ENCODE measurements at regions not wholly inside any gene's neighbourhood (a gene's known extent, or its start where the extent isn't known, plus 50 kb on each side); places are given as distances from the start of the nearest gene placed in this dataset.

GRCh38 chr5:3127423-3127911, 376.0 kb upstream of the IRX2 start:
- ChIA-PET CTCF (no interaction called here), POLR2A (no interaction called here)
- DNase-seq (ENCODE audit: low read depth, low spot score), result no peak
- Histone ChIP-seq H3K27me3 (ENCODE audit: control insufficient read depth, insufficient read depth, low read length) (no peaks in the 10 kb centered on the region), H3K4me3 (ENCODE audit: low read depth, low read length) (no peak overlapping the region), H3K9me3 (ENCODE audit: control insufficient read depth, insufficient read depth, low read length) (peaks cover 45% of the 10 kb centered on the region), H3K27ac (ENCODE audit: low read depth, low read length) (no peak overlapping the region)
- TF ChIP-seq, protein P1, sequence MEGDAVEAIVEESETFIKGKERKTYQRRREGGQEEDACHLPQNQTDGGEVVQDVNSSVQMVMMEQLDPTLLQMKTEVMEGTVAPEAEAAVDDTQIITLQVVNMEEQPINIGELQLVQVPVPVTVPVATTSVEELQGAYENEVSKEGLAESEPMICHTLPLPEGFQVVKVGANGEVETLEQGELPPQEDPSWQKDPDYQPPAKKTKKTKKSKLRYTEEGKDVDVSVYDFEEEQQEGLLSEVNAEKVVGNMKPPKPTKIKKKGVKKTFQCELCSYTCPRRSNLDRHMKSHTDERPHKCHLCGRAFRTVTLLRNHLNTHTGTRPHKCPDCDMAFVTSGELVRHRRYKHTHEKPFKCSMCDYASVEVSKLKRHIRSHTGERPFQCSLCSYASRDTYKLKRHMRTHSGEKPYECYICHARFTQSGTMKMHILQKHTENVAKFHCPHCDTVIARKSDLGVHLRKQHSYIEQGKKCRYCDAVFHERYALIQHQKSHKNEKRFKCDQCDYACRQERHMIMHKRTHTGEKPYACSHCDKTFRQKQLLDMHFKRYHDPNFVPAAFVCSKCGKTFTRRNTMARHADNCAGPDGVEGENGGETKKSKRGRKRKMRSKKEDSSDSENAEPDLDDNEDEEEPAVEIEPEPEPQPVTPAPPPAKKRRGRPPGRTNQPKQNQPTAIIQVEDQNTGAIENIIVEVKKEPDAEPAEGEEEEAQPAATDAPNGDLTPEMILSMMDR (IDR thresholded peaks at IDR 0.05; ENCODE audit: low read depth, low read length), result no peak

DNA sequence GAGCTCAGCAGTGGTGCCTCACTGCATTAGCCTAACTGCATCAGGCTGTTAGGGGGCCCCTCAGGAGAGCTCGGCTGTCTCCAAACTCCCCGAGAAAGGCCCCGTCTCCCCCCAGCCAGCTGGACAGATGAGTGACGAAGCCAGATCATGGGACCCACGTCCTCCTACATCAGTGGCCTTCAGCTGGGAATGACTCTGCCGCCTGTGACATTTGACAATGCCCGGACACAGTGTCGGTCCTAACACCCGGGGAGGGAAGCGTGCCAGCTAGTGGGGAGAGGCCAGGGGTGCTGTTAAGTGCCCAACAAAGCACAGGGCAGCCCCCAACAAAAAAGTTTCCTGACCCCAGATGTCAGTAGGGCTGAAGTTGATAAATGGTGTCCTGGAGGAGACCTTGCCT, 375.2 kb upstream of the IRX2 start:
- no peak overlapping the region for H3K4me3 ChIP-seq (ENCODE audit: low read depth, low read length)
- H3K27ac ChIP-seq (ENCODE audit: low read depth, low read length), result no peak overlapping the region
- no peak for DNase-seq (ENCODE audit: low read depth, low spot score)
- TF ChIP-seq, protein P1 (IDR thresholded peaks at IDR 0.05; ENCODE audit: low read depth, low read length), result no peak
- POLR2A ChIA-PET, result no interaction called here
- no peaks in the 10 kb centered on the region for H3K27me3 ChIP-seq (ENCODE audit: control insufficient read depth, insufficient read depth, low read length)
- CTCF ChIA-PET, result no interaction called here
- H3K9me3 ChIP-seq (ENCODE audit: control insufficient read depth, insufficient read depth, low read length), result peaks cover 41% of the 10 kb centered on the region

DNA sequence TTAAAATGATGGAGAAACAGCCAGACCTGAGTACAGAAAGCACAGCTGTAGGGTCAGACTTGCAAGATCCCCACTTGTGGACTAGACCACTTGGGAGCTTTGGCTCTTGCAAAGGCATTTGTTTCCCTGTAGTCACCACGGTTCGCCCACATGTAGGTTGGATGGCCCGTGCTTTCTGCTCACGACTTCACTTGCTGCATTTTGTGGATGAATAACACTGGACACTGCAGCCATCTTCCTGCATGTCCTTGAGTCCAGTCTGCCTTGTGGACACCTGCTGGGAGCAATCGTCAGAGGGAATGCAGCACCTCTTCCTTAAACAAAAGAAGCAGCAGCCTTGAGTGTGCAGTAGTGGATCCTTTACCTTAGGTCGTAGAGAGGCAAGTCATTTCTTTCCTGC, 372.9 kb upstream of the IRX2 start:
- CTCF ChIA-PET, result no interaction called here
- no peak overlapping the region for H3K4me3 ChIP-seq (ENCODE audit: low read depth, low read length)
- DNase-seq (ENCODE audit: low read depth, low spot score), result no peak
- POLR2A ChIA-PET, result no interaction called here
- TF ChIP-seq, protein P1 (IDR thresholded peaks at IDR 0.05; ENCODE audit: low read depth, low read length), result no peak
- peaks cover 54% of the 10 kb centered on the region for H3K9me3 ChIP-seq (ENCODE audit: control insufficient read depth, insufficient read depth, low read length)
- H3K27me3 ChIP-seq (ENCODE audit: control insufficient read depth, insufficient read depth, low read length), result no peaks in the 10 kb centered on the region
- no peak overlapping the region for H3K27ac ChIP-seq (ENCODE audit: low read depth, low read length)

DNA sequence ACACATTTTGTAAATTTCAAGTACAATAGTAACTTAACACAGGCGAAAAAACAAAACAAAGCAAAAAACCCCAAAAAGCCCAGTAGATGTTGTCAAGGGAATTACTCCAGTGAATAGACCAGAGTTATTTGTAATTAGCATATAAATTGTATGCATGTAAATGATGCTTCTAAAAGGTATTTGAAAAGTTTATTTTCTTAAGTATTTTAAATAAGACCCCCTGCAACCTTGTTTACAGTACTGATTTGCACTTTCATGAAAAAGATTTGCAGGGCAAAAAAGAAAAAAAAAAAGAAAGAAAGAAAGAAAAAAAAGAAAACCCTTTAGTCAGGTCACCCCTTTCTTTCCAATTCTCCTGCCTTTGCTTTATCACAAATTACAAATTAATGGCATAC, 372.3 kb upstream of the IRX2 start:
- TF ChIP-seq, protein P1 (IDR thresholded peaks at IDR 0.05; ENCODE audit: low read depth, low read length), result no peak
- DNase-seq (ENCODE audit: low read depth, low spot score), result no peak
- H3K27me3 ChIP-seq (ENCODE audit: control insufficient read depth, insufficient read depth, low read length), result no peaks in the 10 kb centered on the region
- POLR2A ChIA-PET, result no interaction called here
- CTCF ChIA-PET, result no interaction called here
- peaks cover 54% of the 10 kb centered on the region for H3K9me3 ChIP-seq (ENCODE audit: control insufficient read depth, insufficient read depth, low read length)
- no peak overlapping the region for H3K27ac ChIP-seq (ENCODE audit: low read depth, low read length)
- H3K4me3 ChIP-seq (ENCODE audit: low read depth, low read length), result no peak overlapping the region

DNA sequence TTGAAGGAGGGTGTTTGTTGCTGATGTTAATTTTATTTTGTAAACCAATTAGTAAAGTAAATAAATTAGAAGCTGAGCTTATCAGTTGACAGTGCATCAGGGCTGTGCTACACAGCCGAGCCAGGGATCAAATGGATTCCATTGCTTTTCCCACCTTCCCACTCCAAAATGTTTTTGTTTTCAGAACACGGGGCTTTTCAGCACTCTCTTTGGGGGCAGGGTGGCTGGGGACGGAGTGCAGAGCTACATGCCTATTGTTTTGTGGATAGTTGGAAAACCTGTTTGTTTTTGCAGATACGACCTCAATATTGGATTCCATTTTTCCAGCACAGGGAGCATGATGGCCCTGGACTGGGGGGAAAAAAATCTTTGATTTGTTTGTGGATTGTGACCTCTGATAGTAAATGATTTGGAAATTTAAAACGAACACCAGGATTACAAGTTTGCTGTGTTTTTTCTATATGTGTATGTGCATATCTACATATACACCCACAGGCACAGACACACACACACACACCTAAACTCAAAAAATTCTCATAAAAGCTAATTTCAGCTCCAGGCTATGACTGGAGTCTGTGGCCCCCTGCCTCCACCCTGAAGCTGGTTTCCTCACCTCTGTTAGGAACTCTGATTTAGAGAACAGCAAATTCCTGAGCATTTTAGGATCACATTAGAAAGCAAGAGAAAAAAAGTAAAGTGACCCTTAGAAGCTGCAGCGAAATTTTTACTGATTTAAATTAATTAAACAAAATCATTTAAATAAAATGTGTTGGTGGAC, 371.7 kb upstream of the IRX2 start:
- Histone ChIP-seq H3K27ac (ENCODE audit: low read depth, low read length) (no peak overlapping the region), H3K4me3 (ENCODE audit: low read depth, low read length) (no peak overlapping the region), H3K9me3 (ENCODE audit: control insufficient read depth, insufficient read depth, low read length) (peaks cover 54% of the 10 kb centered on the region), H3K27me3 (ENCODE audit: control insufficient read depth, insufficient read depth, low read length) (no peaks in the 10 kb centered on the region)
- ChIA-PET POLR2A (no interaction called here), CTCF (no interaction called here)
- TF ChIP-seq, protein P1 (IDR thresholded peaks at IDR 0.05; ENCODE audit: low read depth, low read length), result no peak
- DNase-seq (ENCODE audit: low read depth, low spot score), result no peak
